ENCODE measurements at regions not wholly inside any gene's neighbourhood (a gene's known extent, or its start where the extent isn't known, plus 50 kb on each side); places are given as distances from the start of the nearest gene placed in this dataset.

DNA sequence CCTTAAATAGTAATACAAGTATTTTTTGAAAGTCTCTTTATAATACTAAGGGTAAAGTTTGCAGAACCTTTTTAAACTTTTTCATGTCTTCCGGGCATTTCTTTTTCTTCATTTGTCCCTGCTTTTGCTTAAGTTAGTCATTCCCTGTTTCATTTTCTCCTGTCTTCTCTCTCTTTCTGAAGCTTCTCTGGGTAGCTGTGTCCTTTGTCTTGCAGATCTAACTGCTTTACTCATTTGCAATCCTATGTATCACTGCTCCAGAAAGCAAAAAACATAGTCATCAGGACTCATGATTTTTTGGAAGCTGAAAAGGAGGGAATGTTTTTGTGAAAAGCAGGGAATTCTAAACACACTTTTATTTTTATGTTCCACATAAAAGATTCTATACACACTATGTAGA, 301.7 kb downstream of the MRPS30 start:
- no peak overlapping the region for H3K4me3 ChIP-seq (ENCODE audit: low read depth, low read length)
- TF ChIP-seq GLI4 (tag by site-specific recombination; IDR thresholded peaks at IDR 0.05) (no peak), ZNF626 (tag by site-specific recombination; IDR thresholded peaks at IDR 0.05) (no peak), ZNF248 (tag by site-specific recombination; IDR thresholded peaks at IDR 0.05) (no peak), ZNF596 (tag by site-specific recombination; IDR thresholded peaks at IDR 0.05) (no peak), ZNF544 (tag by site-specific recombination; IDR thresholded peaks at IDR 0.05) (no peak), ZNF202 (tag by site-specific recombination; IDR thresholded peaks at IDR 0.05; ENCODE audit: borderline replicate concordance) (no peak), ZFP41 (tag by site-specific recombination; IDR thresholded peaks at IDR 0.05; ENCODE audit: borderline replicate concordance) (no peak), PRDM1 (tag by site-specific recombination; IDR thresholded peaks at IDR 0.05) (no peak), ZSCAN16 (tag by site-specific recombination; IDR thresholded peaks at IDR 0.05) (no peak), SP7 (tag by site-specific recombination; IDR thresholded peaks at IDR 0.05) (no peak)
- TF ChIP-seq, protein P1, sequence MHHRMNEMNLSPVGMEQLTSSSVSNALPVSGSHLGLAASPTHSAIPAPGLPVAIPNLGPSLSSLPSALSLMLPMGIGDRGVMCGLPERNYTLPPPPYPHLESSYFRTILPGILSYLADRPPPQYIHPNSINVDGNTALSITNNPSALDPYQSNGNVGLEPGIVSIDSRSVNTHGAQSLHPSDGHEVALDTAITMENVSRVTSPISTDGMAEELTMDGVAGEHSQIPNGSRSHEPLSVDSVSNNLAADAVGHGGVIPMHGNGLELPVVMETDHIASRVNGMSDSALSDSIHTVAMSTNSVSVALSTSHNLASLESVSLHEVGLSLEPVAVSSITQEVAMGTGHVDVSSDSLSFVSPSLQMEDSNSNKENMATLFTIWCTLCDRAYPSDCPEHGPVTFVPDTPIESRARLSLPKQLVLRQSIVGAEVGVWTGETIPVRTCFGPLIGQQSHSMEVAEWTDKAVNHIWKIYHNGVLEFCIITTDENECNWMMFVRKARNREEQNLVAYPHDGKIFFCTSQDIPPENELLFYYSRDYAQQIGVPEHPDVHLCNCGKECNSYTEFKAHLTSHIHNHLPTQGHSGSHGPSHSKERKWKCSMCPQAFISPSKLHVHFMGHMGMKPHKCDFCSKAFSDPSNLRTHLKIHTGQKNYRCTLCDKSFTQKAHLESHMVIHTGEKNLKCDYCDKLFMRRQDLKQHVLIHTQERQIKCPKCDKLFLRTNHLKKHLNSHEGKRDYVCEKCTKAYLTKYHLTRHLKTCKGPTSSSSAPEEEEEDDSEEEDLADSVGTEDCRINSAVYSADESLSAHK (tag by site-specific recombination; IDR thresholded peaks at IDR 0.05): no peak
- TF ChIP-seq, protein P2, sequence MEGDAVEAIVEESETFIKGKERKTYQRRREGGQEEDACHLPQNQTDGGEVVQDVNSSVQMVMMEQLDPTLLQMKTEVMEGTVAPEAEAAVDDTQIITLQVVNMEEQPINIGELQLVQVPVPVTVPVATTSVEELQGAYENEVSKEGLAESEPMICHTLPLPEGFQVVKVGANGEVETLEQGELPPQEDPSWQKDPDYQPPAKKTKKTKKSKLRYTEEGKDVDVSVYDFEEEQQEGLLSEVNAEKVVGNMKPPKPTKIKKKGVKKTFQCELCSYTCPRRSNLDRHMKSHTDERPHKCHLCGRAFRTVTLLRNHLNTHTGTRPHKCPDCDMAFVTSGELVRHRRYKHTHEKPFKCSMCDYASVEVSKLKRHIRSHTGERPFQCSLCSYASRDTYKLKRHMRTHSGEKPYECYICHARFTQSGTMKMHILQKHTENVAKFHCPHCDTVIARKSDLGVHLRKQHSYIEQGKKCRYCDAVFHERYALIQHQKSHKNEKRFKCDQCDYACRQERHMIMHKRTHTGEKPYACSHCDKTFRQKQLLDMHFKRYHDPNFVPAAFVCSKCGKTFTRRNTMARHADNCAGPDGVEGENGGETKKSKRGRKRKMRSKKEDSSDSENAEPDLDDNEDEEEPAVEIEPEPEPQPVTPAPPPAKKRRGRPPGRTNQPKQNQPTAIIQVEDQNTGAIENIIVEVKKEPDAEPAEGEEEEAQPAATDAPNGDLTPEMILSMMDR (tag by site-specific recombination; IDR thresholded peaks at IDR 0.05): no peak
- TF ChIP-seq, protein P3, sequence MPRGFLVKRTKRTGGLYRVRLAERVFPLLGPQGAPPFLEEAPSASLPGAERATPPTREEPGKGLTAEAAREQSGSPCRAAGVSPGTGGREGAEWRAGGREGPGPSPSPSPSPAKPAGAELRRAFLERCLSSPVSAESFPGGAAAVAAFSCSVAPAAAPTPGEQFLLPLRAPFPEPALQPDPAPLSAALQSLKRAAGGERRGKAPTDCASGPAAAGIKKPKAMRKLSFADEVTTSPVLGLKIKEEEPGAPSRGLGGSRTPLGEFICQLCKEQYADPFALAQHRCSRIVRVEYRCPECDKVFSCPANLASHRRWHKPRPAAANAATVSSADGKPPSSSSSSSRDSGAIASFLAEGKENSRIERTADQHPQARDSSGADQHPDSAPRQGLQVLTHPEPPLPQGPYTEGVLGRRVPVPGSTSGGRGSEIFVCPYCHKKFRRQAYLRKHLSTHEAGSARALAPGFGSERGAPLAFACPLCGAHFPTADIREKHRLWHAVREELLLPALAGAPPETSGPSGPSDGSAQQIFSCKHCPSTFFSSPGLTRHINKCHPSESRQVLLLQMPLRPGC (tag by site-specific recombination; IDR thresholded peaks at IDR 0.05): no peak
- TF ChIP-seq, protein P4, sequence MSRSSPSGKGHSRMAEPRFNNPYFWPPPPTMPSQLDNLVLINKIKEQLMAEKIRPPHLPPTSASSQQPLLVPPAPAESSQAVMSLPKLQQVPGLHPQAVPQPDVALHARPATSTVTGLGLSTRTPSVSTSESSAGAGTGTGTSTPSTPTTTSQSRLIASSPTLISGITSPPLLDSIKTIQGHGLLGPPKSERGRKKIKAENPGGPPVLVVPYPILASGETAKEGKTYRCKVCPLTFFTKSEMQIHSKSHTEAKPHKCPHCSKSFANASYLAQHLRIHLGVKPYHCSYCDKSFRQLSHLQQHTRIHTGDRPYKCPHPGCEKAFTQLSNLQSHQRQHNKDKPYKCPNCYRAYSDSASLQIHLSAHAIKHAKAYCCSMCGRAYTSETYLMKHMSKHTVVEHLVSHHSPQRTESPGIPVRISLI (tag by site-specific recombination; IDR thresholded peaks at IDR 0.05): no peak
- TF ChIP-seq, protein P5, sequence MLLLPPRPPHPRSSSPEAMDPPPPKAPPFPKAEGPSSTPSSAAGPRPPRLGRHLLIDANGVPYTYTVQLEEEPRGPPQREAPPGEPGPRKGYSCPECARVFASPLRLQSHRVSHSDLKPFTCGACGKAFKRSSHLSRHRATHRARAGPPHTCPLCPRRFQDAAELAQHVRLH (tag by site-specific recombination; IDR thresholded peaks at IDR 0.05): no peak
- TF ChIP-seq, protein P6, sequence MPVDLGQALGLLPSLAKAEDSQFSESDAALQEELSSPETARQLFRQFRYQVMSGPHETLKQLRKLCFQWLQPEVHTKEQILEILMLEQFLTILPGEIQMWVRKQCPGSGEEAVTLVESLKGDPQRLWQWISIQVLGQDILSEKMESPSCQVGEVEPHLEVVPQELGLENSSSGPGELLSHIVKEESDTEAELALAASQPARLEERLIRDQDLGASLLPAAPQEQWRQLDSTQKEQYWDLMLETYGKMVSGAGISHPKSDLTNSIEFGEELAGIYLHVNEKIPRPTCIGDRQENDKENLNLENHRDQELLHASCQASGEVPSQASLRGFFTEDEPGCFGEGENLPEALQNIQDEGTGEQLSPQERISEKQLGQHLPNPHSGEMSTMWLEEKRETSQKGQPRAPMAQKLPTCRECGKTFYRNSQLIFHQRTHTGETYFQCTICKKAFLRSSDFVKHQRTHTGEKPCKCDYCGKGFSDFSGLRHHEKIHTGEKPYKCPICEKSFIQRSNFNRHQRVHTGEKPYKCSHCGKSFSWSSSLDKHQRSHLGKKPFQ (tag by site-specific recombination; IDR thresholded peaks at IDR 0.05): no peak
- H3K4me1 ChIP-seq (ENCODE audit: control insufficient read depth, insufficient read depth, low read length): no peaks in the 10 kb centered on the region
- H3K36me3 ChIP-seq (ENCODE audit: control insufficient read depth in 2 of 2, insufficient read depth in 1 of 2, low read length in 2 of 2): no peaks in the 10 kb centered on the region
- CTCF ChIA-PET: no interaction called here
- POLR2A ChIA-PET: no interaction called here
- no peak overlapping the region for H3K27ac ChIP-seq (ENCODE audit: extremely low read depth, low read depth, low read length)
- no peaks in the 10 kb centered on the region; the same call in 1 of the 2 replicates for H3K9me3 ChIP-seq (ENCODE audit: control insufficient read depth, insufficient read depth, low read depth, low read length)

DNA sequence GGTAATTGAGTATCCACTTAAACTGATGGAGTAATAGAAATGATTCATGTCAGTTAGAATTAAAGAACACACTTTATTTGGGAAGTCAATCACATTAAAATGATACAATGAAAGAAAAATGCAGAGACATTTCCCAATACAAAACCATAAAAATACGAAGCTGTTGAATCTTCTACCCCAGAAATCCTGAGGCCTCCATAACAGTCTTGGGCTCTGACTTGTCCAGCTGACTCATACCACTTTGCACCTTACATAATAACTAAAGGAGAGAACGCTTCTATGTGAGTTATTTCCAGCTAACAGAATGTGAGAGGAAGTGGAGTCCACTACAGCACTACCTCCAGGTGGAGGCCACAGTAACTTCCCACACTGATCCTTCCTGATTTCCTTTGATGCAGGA, 305.0 kb downstream of the MRPS30 start:
- Histone ChIP-seq H3K4me1 (ENCODE audit: control insufficient read depth, insufficient read depth, low read length) (no peaks in the 10 kb centered on the region), H3K27ac (ENCODE audit: extremely low read depth, low read depth, low read length) (no peak overlapping the region), H3K36me3 (ENCODE audit: control insufficient read depth in 2 of 2, insufficient read depth in 1 of 2, low read length in 2 of 2) (no peaks in the 10 kb centered on the region), H3K9me3 (ENCODE audit: control insufficient read depth, insufficient read depth, low read depth, low read length) (no peaks in the 10 kb centered on the region), H3K4me3 (ENCODE audit: low read depth, low read length) (no peak overlapping the region)
- TF ChIP-seq HOXC10 (CRISPR knock-in tag; IDR thresholded peaks at IDR 0.05): no peak
- no peak for TF ChIP-seq ZXDB (tag by site-specific recombination; IDR thresholded peaks at IDR 0.05)
- TF ChIP-seq, protein P7, sequence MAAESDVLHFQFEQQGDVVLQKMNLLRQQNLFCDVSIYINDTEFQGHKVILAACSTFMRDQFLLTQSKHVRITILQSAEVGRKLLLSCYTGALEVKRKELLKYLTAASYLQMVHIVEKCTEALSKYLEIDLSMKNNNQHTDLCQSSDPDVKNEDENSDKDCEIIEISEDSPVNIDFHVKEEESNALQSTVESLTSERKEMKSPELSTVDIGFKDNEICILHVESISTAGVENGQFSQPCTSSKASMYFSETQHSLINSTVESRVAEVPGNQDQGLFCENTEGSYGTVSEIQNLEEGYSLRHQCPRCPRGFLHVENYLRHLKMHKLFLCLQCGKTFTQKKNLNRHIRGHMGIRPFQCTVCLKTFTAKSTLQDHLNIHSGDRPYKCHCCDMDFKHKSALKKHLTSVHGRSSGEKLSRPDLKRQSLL (tag by site-specific recombination; IDR thresholded peaks at IDR 0.05): no peak
- no peak for TF ChIP-seq ZNF624 (tag by site-specific recombination; IDR thresholded peaks at IDR 0.05)
- TF ChIP-seq, protein P8, sequence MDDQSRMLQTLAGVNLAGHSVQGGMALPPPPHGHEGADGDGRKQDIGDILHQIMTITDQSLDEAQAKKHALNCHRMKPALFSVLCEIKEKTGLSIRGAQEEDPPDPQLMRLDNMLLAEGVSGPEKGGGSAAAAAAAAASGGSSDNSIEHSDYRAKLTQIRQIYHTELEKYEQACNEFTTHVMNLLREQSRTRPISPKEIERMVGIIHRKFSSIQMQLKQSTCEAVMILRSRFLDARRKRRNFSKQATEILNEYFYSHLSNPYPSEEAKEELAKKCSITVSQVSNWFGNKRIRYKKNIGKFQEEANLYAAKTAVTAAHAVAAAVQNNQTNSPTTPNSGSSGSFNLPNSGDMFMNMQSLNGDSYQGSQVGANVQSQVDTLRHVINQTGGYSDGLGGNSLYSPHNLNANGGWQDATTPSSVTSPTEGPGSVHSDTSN (CRISPR knock-in tag; IDR thresholded peaks at IDR 0.05): no peak
- TF ChIP-seq ZNF133 (tag by site-specific recombination; IDR thresholded peaks at IDR 0.05): no peak
- no peak for TF ChIP-seq ZSCAN16 (tag by site-specific recombination; IDR thresholded peaks at IDR 0.05)
- ChIA-PET CTCF (no interaction called here), POLR2A (no interaction called here)

Measured in HEK293 (cell line).